Kidney capillary endothelial cell (primary cell): ENCODE measurements at regions not wholly inside any gene's neighbourhood (a gene's known extent, or its start where the extent isn't known, plus 50 kb on each side); places are given as distances from the start of the nearest gene placed in this dataset.
"Not testable (repeated sequence)": the region's sequence is repeated elsewhere in the genome, so short reads cannot be mapped to it uniquely, and the experiment has no call there.

Experiments
- DNase-seq: peaks from one replicate; pipeline ENCODE4 v3.0.0-alpha.2; 2018; ENCODE audit warnings: low spot score

GRCh38 chr21:16218682-16219343 lies 489.0 kb downstream of the USP25 start:
- no peak for DNase-seq

DNA sequence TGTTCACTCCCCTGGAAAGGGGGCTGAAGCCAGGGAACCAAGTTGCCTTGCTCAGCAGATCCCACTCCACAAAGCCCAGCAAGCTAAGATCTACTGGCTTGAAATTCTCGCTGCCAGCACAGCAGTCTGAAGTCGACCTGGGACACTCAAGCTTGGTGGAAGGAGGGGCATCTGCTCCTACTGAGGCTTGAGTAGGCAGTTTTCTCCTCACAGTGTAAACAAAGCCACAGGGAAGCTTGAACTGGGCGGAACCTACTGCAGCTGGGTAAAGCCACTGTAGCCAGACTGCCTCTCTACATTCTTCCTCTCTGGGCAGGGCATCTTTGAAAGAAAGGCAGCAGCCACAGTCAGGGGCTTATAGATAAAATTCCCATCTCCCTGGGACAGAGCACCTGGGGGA lies 495.0 kb downstream of the USP25 start:
- not testable (repeated sequence) for DNase-seq

GRCh38 chr21:16239659-16240265 lies 510.0 kb downstream of the USP25 start:
- DNase-seq = no peak

DNA sequence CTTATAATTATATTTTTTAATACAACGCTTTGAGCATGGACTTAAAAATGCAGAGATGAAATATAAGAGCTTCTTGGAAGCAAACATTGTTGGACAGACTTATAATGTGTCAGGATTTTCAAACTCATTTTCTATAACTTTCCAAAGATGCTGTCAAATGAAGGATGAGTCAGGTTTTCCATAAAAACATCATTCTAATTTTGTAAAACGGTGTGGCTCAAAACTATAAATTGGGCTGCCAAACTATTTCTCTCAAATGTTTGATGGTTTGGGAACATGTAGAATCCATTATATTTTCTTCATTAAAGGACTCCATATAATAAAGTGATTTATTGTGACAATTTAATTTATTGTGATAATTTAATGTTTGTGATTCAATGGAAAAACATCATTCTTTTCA lies 511.2 kb downstream of the USP25 start:
- DNase-seq = no peak

DNA sequence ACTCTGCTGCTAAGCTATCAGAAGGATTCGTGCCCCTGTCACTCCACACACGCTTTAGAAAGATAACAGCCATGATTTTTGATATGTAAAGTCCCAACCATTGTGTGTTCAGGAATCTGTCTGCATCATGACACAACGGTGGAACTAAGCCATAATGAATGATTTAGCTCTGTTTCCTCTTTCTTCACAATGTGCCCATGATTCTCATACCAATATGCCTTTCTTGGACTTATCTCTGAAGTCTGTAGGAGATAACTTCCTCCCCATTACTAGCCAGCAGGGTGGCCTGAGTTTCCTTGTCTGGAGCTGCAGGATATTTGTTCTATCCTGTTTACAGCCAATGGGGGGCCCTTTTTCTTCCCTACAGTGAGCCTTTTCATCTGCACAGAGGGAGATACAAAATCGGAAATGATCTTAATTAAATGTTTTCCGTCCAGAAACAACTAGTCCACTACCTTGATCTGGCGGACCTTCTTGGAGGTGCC lies 511.7 kb downstream of the USP25 start:
- peak; percentile 51 for DNase-seq

- no peak for DNase-seq
Measured at GRCh38 chr21:16243396-16243795, 513.6 kb downstream of the USP25 start.

- no peak for DNase-seq
Measured at GRCh38 chr21:16248705-16249104, 518.9 kb downstream of the USP25 start.

DNA sequence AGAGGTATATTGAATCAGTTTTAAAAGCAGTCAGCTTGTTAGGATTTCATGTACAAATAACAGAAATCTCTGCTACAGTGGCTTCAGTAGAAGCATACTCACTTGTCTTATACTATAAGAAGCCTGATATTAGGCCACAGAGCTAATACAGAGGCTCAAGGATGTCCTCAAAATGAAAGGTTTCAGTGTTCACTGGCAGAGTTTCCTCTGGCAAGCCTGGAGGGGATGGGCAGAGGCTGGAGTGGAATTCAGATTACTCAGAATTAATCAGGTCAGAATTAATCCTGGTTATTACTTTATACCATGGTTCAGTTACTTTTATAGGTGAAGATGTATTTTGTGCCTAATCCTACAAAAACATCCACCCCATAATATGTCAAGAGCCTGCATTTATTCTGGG lies 520.5 kb downstream of the USP25 start:
- DNase-seq = no peak

GRCh38 chr21:16258844-16259611 lies 529.2 kb downstream of the USP25 start:
- no peak for DNase-seq

DNA sequence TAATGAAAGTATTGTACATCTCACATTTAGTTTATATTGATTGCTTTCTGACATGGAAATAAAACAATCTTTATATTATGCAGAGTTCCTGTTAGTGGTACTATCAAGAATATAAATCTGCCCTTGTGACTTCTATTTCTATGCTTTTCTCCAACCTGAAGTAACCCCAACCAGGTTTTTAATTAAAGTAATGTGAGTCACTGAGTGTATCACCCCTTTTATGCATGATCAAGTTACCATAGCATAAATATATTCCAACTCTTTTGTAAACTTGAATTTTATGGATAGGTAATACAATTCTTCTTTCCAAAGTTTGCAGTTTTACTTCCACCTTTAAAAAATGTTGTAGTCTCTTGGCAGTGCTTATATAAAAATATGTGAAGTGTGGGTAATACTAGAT lies 532.3 kb downstream of the USP25 start:
- no peak for DNase-seq

GRCh38 chr21:16264319-16264718 lies 534.5 kb downstream of the USP25 start:
- DNase-seq = no peak

GRCh38 chr21:16269476-16269875 lies 539.7 kb downstream of the USP25 start:
- no peak for DNase-seq

DNA sequence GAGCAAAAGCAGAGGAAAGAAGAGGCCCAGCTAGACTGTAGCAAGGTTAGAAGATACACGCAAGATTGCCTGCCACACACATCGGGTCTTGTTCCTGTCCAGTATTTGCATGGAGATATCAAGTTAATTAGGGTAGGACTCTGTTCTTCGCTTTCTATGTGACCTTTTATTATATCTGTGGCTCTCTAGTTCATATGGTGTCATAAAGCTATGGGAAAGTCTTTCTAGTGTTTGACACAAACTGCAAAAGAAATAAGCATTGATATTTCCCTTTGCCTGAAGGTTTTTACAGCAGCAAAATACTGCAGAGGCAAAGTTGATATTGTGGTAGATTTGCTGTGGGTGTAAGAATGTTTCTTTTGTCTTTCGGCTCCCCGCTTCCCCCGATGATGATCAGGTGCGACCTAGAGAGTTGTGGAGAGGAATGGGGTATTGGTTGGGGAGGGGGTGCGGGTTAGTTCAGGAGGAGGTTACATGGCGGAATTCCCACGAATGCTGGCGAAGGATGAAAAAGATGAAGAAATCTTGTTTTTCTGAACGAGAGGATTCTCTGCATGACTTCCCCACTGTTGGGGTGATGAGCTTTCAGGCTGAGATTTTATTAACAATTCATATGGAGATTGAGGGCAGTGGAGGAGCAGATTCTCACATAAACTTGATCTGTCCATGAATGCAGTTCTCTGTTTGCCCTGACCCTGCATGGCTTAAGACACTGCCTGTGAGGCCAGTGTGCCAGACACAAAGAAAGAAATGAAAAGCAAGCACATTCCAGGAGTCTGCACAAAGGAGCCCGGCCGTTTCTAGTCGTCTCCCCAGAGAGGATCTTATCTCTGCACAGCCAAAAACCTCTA lies 550.2 kb downstream of the USP25 start:
- peak; percentile 17 for DNase-seq

DNA sequence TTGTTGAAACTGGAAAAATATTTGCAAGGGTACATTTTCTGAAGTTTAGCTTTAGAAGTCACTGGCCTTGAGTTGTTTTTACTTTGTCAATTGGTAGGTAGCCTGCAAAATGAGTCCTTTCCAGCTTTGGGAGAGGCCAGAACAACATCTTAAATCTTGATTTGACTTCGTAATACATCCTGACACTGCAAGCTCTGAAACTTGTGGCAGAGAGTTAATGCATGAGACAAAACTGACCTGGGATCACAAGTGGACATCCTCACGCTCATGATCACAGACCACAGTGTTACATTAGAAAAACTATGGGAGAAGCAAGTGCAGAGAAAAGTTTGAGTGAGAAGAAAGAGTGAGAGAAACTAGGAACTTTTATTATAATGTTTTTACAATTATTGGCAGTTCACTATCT lies 550.9 kb downstream of the USP25 start:
- DNase-seq = no peak

DNA sequence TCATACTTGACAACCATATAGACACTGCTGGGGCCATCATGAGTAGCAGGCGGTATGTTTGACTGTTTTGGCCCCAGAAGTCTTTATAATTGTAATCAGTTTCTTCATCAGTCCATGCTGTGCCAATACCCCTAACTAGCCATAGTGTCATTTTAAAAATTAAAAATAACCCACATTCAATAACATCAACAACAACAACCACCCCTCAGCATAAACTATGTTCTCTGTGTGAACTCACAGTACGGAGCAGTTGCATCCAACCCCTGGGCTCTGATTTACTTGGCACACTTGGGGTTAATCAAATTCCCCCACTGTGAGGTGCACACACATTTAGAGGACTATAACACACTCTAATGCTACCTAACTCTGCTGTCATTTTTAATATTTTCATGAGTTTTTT lies 553.7 kb downstream of the USP25 start:
- DNase-seq = no peak

GRCh38 chr21:16285605-16286126 lies 555.9 kb downstream of the USP25 start:
- no peak for DNase-seq

DNA sequence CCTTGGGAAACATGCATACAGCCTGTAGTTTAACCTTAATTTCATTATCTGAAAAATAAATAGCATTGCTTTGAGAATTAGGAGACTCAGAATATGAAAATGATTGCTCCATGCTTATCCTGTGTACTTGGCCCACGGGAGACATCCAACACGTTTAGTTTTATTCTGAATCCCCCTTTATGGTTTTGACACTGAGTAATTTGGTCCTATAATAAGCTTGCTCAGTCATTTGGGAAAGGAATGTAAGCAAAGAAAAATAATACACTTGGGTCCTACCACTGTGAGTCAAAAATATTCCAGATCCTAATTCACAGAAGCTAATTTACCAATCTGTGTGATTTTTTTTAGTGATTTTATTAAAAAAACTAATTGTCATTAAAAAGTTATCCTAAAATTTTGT lies 557.3 kb downstream of the USP25 start:
- no peak for DNase-seq

DNA sequence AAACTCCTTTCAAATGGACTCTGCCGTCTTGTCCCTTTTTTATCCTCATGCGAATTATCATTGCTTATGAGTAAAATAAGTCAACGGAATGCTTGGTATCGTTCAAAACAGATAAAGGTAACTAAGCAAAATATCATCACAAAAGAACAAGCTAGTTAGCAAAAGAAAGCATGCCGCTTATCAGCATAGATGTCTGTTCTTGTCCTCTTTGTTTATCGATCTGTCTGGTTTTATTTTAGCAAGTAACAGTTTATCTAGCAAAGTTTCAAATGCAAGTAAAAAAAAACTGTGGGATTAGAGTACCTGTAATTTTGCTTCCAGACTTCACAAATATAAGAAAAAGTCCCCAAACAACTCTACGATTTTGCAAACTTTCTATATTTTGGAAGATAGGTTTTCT lies 561.5 kb downstream of the USP25 start:
- no peak for DNase-seq

DNA sequence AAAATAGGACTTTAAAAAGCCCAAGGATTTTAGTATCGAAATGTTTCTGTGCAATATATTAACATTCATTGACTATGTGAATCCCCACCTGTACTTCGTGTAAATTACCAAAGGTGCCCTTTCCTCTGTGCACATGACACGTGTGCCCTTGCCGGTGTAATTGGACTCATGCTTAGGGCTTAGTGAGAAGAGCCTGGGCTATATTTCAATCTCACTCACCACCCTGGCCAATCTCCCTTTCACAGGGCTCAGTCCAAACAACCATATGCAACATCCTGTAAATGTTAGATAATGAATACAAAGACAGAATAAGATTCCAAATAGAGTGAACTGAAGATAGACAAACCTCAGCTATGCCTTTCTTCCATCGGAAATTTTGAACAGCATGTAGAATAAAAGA lies 564.3 kb downstream of the USP25 start:
- DNase-seq = no peak

DNA sequence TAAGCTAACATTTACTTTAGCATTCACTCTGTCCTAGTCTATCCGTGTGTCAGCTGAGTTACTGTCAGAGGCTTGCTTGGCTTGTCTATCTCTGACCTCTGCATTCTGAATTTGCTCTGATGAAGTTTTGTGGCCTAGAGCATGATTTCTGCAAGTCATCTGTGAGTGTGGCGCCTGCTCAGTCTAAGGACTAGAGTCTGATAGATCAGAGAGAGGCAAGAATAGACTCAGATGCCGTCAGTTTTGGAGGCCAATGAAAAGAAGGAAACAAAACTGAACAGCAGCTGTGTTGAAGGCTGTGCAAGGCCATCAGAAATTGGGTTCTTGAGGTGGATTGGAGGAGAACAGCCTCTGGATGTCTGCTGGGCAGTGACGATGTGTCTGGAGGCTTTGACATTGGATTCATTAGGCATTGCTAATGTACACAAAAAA lies 573.1 kb downstream of the USP25 start:
- no peak for DNase-seq

DNA sequence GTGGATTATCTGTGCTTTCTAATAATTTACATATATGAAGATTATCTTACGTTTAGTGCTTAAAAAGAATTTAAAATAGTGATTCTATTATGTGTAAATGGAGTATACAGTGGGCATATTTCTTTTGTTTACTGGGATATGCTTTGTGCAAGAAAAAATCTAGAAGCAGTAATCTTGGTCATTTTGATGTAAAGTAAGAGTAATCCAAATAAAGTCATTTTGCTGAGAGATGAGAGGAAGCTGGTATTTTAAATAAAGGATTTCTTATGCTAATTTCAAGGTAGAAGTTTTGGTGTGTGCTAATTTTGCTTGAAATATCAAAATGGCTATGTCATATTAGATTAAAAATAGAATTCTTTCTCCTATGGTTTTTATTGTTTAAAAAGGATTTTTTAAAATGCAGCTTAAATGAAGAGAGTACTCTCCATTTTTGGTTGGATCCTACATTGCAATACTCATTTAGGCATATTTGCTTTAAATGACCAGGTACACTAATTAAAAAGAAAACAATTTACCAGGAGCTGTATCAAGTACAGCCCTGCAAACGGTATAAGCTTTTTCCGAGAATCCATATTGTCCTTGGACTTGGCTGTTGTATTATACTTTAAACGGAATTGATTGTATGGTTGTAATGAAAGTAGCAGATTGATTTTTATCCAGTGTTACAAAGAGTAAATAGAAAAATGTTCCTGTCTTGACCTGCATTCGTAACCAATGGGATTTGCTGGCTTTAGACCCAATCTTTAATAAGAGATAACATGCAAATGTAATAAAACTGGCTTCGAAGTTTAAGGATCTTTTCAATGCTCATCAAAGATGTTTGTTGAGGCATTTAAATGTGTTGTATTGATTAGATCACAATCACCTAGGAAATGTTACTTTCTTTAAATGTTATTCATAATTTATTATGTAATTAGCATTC lies 574.7 kb downstream of the USP25 start:
- no peak for DNase-seq
